Colonic mucosa (tissue), 4 donors: ENCODE measurements at regions not wholly inside any gene's neighbourhood (a gene's known extent, or its start where the extent isn't known, plus 50 kb on each side); places are given as distances from the start of the nearest gene placed in this dataset.

Source experiments
- DNase-seq: peaks from one replicate; pipeline ENCODE4 v3.0.0-alpha.2; 2020
- H3K27ac ChIP-seq: fragments of 200-600 bp; one replicate; pipeline ENCODE4 v1.8.0; 2021
- H3K27me3 ChIP-seq: fragments of 200-600 bp; one replicate; pipeline ENCODE4 v1.8.0; 2021
- H3K36me3 ChIP-seq: fragments of 200-600 bp; one replicate; pipeline ENCODE4 v1.8.0; 2021
- H3K4me1 ChIP-seq: fragments of 200-600 bp; one replicate; pipeline ENCODE4 v1.8.0; 2021; ENCODE audit warnings: mild to moderate bottlenecking
- H3K4me3 ChIP-seq: fragments of 200-600 bp; one replicate; pipeline ENCODE4 v1.8.0; 2021
- H3K9ac ChIP-seq, 2 donors: one replicate each; pipeline ENCODE4 v1.7.0; 2013; ENCODE audit warnings: control low read depth in 2 of 2, low read depth in 2 of 2, low read length in 2 of 2
- H3K9me3 ChIP-seq: fragments of 200-600 bp; one replicate; pipeline ENCODE4 v1.8.0; 2021
- CTCF ChIP-seq: fragments of 200-600 bp; IDR thresholded peaks from one replicate; pipeline ENCODE4 v1.8.0; 2022; ENCODE audit warnings: antibody characterized with exemption, mild to moderate bottlenecking
- intact Hi-C: fragments of 100-400 bp; cut with DNase I; formaldehyde crosslinking; loops from one replicate; pipeline ENCODE4 v1.14.1; 2022
- donor health status: healthy.
- donor health status: DM: no; HTN: no; CAD: no.
- donor health status: DM: no; HTN: no; CAD: no.

- H3K4me3 ChIP-seq = no peak overlapping the region
- no peak for TF ChIP-seq CTCF
- H3K9ac ChIP-seq = no peak overlapping the region
- H3K4me1 ChIP-seq = no peaks in the 10 kb centered on the region
- DNase-seq = no peak
- H3K27ac ChIP-seq = no peak overlapping the region
- H3K27me3 ChIP-seq = no peaks in the 10 kb centered on the region
- no peaks in the 10 kb centered on the region for H3K9me3 ChIP-seq
- intact Hi-C loops = no loop called here
- H3K36me3 ChIP-seq = no peaks in the 10 kb centered on the region
Observed at GRCh38 chr12:128133321-128134073, 133.5 kb upstream of the TMEM132C start.

- no peak for DNase-seq
- TF ChIP-seq CTCF = no peak
- Histone ChIP-seq H3K4me3 (no peak overlapping the region), H3K9me3 (no peaks in the 10 kb centered on the region), H3K27ac (no peak overlapping the region), H3K4me1 (no peaks in the 10 kb centered on the region), H3K36me3 (no peaks in the 10 kb centered on the region), H3K9ac (no peak overlapping the region), H3K27me3 (no peaks in the 10 kb centered on the region)
- intact Hi-C loops = no loop called here
Observed at GRCh38 chr12:128137140-128137539, 129.8 kb upstream of the TMEM132C start.

GRCh38 chr12:128138125-128138524, 128.8 kb upstream of the TMEM132C start:
- no peak overlapping the region for H3K27ac ChIP-seq
- H3K9me3 ChIP-seq = no peaks in the 10 kb centered on the region
- no peaks in the 10 kb centered on the region for H3K36me3 ChIP-seq
- H3K4me3 ChIP-seq = no peak overlapping the region
- intact Hi-C loops = no loop called here
- no peaks in the 10 kb centered on the region for H3K27me3 ChIP-seq
- H3K4me1 ChIP-seq = no peaks in the 10 kb centered on the region
- DNase-seq = no peak
- H3K9ac ChIP-seq = no peak overlapping the region
- TF ChIP-seq CTCF = no peak

GRCh38 chr12:128140551-128140950, 126.4 kb upstream of the TMEM132C start:
- no peak overlapping the region for H3K27ac ChIP-seq
- no peak for TF ChIP-seq CTCF
- H3K36me3 ChIP-seq = no peaks in the 10 kb centered on the region
- no peak overlapping the region for H3K4me3 ChIP-seq
- no peak for DNase-seq
- H3K9ac ChIP-seq = no peak overlapping the region
- intact Hi-C loops = no loop called here
- H3K9me3 ChIP-seq = no peaks in the 10 kb centered on the region
- H3K27me3 ChIP-seq = no peaks in the 10 kb centered on the region
- H3K4me1 ChIP-seq = no peaks in the 10 kb centered on the region

- Histone ChIP-seq H3K9ac (no peak overlapping the region), H3K9me3 (no peaks in the 10 kb centered on the region), H3K4me3 (no peak overlapping the region), H3K4me1 (no peaks in the 10 kb centered on the region), H3K36me3 (no peaks in the 10 kb centered on the region), H3K27me3 (no peaks in the 10 kb centered on the region), H3K27ac (no peak overlapping the region)
- no peak for DNase-seq
- intact Hi-C loops = no loop called here
- TF ChIP-seq CTCF = no peak
Observed at GRCh38 chr12:128150961-128151360, 116.0 kb upstream of the TMEM132C start.
